SK-N-SH treated with all-trans-retinoic acid at 6 μM for 48 hours (cell line): ENCODE measurements at regions not wholly inside any gene's neighbourhood (a gene's known extent, or its start where the extent isn't known, plus 50 kb on each side); places are given as distances from the start of the nearest gene placed in this dataset.

ENCODE experiments used
- ARNTL ChIP-seq: fragments of 450-650 bp; formaldehyde crosslinking; IDR thresholded peaks from 2 replicates; pipeline ENCODE4 v1.5.0; 2020; ENCODE audit warnings: low read depth, mild to moderate bottlenecking, moderate library complexity, borderline replicate concordance
- BACH2 ChIP-seq: fragments of 250-450 bp; sonication (Bioruptor Pico); IDR thresholded peaks from 2 replicates; pipeline ENCODE4 v1.9.0; 2021; ENCODE audit warnings: mild to moderate bottlenecking, borderline replicate concordance
- CSDC2 ChIP-seq: fragments of 250-450 bp; sonication (Bioruptor Pico); IDR thresholded peaks from 2 replicates; pipeline ENCODE4 v1.5.0; 2020; ENCODE audit warnings: mild to moderate bottlenecking, moderate library complexity
- SNAI2 ChIP-seq: fragments of 250-450 bp; sonication (Bioruptor Pico); IDR thresholded peaks from 2 replicates; pipeline ENCODE4 v1.5.0; 2020; ENCODE audit warnings: mild to moderate bottlenecking, moderate library complexity
- TCF4 ChIP-seq: fragments of 250-450 bp; sonication (Bioruptor Pico); IDR thresholded peaks from 2 replicates; pipeline ENCODE4 v1.8.0; 2021; ENCODE audit warnings: mild to moderate bottlenecking, moderate library complexity, borderline replicate concordance
- TOX ChIP-seq: fragments of 250-450 bp; sonication (Bioruptor Pico); IDR thresholded peaks from 2 replicates; pipeline ENCODE4 v1.8.0; 2021; ENCODE audit warnings: mild to moderate bottlenecking, moderate library complexity, borderline replicate concordance
- ZC3H10 ChIP-seq: fragments of 250-450 bp; sonication (Bioruptor Pico); IDR thresholded peaks from 2 replicates; pipeline ENCODE4 v1.5.1; 2021; ENCODE audit warnings: mild to moderate bottlenecking, moderate library complexity
- ZNF8 ChIP-seq: fragments of 450-650 bp; formaldehyde crosslinking; IDR thresholded peaks from 2 replicates; pipeline ENCODE4 v1.5.0; 2020; ENCODE audit warnings: mild to moderate bottlenecking, moderate library complexity
- TF ChIP-seq, protein P1 (sequence below): fragments of 250-450 bp; sonication (Bioruptor Pico); IDR thresholded peaks from 2 replicates; pipeline ENCODE4 v1.8.0; 2020; ENCODE audit warnings: mild to moderate bottlenecking, moderate library complexity, borderline replicate concordance
- TF ChIP-seq, protein P2 (sequence below): fragments of 250-450 bp; sonication (Bioruptor Pico); IDR thresholded peaks from 2 replicates; pipeline ENCODE4 v1.5.1; 2020; ENCODE audit warnings: low read depth, mild to moderate bottlenecking, moderate library complexity

DNA sequence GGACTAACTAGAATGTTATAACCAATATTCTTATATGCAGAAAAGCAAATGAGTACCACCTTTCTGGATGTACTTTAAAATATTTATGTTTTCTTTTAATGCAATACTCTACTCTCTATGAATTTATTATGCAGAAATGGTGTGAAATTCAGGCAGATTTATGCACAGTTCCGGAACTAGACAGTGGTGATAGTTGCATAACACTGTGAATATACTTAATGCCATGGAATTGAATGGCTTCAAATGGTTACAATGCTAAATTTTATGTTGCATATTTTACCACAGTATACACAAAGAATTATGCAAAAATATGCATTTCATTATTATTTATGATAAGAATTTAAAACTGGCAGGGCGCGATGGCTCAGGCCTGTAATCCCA lies 287.8 kb upstream of the FN1 start:
- TF ChIP-seq, protein P1, sequence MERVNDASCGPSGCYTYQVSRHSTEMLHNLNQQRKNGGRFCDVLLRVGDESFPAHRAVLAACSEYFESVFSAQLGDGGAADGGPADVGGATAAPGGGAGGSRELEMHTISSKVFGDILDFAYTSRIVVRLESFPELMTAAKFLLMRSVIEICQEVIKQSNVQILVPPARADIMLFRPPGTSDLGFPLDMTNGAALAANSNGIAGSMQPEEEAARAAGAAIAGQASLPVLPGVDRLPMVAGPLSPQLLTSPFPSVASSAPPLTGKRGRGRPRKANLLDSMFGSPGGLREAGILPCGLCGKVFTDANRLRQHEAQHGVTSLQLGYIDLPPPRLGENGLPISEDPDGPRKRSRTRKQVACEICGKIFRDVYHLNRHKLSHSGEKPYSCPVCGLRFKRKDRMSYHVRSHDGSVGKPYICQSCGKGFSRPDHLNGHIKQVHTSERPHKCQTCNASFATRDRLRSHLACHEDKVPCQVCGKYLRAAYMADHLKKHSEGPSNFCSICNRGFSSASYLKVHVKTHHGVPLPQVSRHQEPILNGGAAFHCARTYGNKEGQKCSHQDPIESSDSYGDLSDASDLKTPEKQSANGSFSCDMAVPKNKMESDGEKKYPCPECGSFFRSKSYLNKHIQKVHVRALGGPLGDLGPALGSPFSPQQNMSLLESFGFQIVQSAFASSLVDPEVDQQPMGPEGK (CRISPR knock-in tag) = no peak
- TF ChIP-seq SNAI2 (no peak), BACH2 (CRISPR knock-in tag) (no peak), TOX (CRISPR knock-in tag) (no peak), TCF4 (CRISPR knock-in tag) (no peak), CSDC2 (CRISPR knock-in tag) (no peak), ARNTL (CRISPR knock-in tag) (no peak), ZNF8 (CRISPR knock-in tag) (no peak), ZC3H10 (CRISPR knock-in tag) (no peak)
- TF ChIP-seq, protein P2, sequence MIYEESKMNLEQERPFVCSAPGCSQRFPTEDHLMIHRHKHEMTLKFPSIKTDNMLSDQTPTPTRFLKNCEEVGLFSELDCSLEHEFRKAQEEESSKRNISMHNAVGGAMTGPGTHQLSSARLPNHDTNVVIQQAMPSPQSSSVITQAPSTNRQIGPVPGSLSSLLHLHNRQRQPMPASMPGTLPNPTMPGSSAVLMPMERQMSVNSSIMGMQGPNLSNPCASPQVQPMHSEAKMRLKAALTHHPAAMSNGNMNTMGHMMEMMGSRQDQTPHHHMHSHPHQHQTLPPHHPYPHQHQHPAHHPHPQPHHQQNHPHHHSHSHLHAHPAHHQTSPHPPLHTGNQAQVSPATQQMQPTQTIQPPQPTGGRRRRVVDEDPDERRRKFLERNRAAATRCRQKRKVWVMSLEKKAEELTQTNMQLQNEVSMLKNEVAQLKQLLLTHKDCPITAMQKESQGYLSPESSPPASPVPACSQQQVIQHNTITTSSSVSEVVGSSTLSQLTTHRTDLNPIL (CRISPR knock-in tag) = no peak
